NCI-H146 (cell line): ENCODE measurements at regions not wholly inside any gene's neighbourhood (a gene's known extent, or its start where the extent isn't known, plus 50 kb on each side); places are given as distances from the start of the nearest gene placed in this dataset.
"Not testable (repeated sequence)": the region's sequence is repeated elsewhere in the genome, so short reads cannot be mapped to it uniquely, and the experiment has no call there.

Source experiments
- DNase-seq: peaks from one replicate; lab custom pipeline; 2025; lab: John Stamatoyannopoulos, UW

- DNase-seq = peak; percentile 11
Observed at GRCh38 chr13:52931131-52931530, 82.7 kb upstream of the PCDH8 start.

- DNase-seq = no peak
Observed at GRCh38 chr13:52929846-52930245, 81.4 kb upstream of the PCDH8 start.

GRCh38 chr13:52926971-52927370, 78.5 kb upstream of the PCDH8 start:
- no peak for DNase-seq

- peak; percentile 79 for DNase-seq
Observed at GRCh38 chr13:52925775-52926285, 77.4 kb upstream of the PCDH8 start.

- peak; percentile 27 for DNase-seq
Observed at GRCh38 chr13:52925251-52925650, 76.8 kb upstream of the PCDH8 start.

GRCh38 chr13:52924289-52925148, 76.1 kb upstream of the PCDH8 start:
- DNase-seq = no peak

- DNase-seq = no peak
Observed at GRCh38 chr13:52922961-52923360, 74.5 kb upstream of the PCDH8 start.

GRCh38 chr13:52921194-52921593, 72.8 kb upstream of the PCDH8 start:
- DNase-seq = no peak

GRCh38 chr13:52916486-52916990, 68.1 kb upstream of the PCDH8 start:
- no peak for DNase-seq

GRCh38 chr13:52911340-52911739, 62.9 kb upstream of the PCDH8 start:
- DNase-seq = no peak

- not testable (repeated sequence) for DNase-seq
Observed at GRCh38 chr13:52910318-52910717, 61.9 kb upstream of the PCDH8 start.

GRCh38 chr13:52906122-52906903, 57.9 kb upstream of the PCDH8 start:
- DNase-seq = peak; percentile 85

- DNase-seq = no peak
Observed at GRCh38 chr13:52905701-52906100, 57.3 kb upstream of the PCDH8 start.

GRCh38 chr13:52903320-52903719, 54.9 kb upstream of the PCDH8 start:
- DNase-seq = no peak

GRCh38 chr13:52899206-52899605, 50.8 kb upstream of the PCDH8 start:
- peak; percentile 18 for DNase-seq
